ENCODE measurements at regions not wholly inside any gene's neighbourhood (a gene's known extent, or its start where the extent isn't known, plus 50 kb on each side); places are given as distances from the start of the nearest gene placed in this dataset.

- no peak for TF ChIP-seq POLR2AphosphoS5 (IDR thresholded peaks at IDR 0.05; ENCODE audit: low read depth, low read length)
- TF ChIP-seq TAF1 (IDR thresholded peaks at IDR 0.05; ENCODE audit: borderline replicate concordance, low read depth, low read length) = no peak
Measured at GRCh38 chr14:37779480-37779879, 184.1 kb downstream of the TTC6 start.
